WERI-Rb-1 (cell line): ENCODE measurements at regions not wholly inside any gene's neighbourhood (a gene's known extent, or its start where the extent isn't known, plus 50 kb on each side); places are given as distances from the start of the nearest gene placed in this dataset.

Experiments used
- DNase-seq: peaks from one replicate; pipeline ENCODE4 v3.0.0-alpha.2; 2020
- H3K27ac ChIP-seq: fragments of 250-450 bp; sonication (Bioruptor Pico); 2 replicates; pipeline ENCODE4 v1.5.1; 2020; ENCODE audit warnings: mild to moderate bottlenecking, moderate library complexity
- H3K27me3 ChIP-seq: fragments of 250-450 bp; sonication (Bioruptor Pico); 2 replicates; pipeline ENCODE4 v1.5.1; 2021; ENCODE audit warnings: mild to moderate bottlenecking, low read depth, moderate library complexity; ENCODE audit not compliant: insufficient read depth, severe bottlenecking
- H3K36me3 ChIP-seq: fragments of 250-450 bp; sonication (Bioruptor Pico); 2 replicates; pipeline ENCODE4 v1.5.1; 2020; ENCODE audit warnings: mild to moderate bottlenecking, moderate library complexity
- H3K4me3 ChIP-seq: 2 replicates; pipeline ENCODE4 v1.5.1; 2011; ENCODE audit warnings: low read depth, mild to moderate bottlenecking, control low read depth, low read length
- H3K9me3 ChIP-seq: fragments of 250-450 bp; sonication (Bioruptor Pico); 2 replicates; pipeline ENCODE4 v1.5.1; 2021; ENCODE audit warnings: mild to moderate bottlenecking, moderate library complexity; ENCODE audit not compliant: severe bottlenecking
- TF ChIP-seq, protein P1 (sequence below): IDR thresholded peaks from 2 replicates; pipeline ENCODE4 v1.5.1; 2011; ENCODE audit warnings: low read depth, mild to moderate bottlenecking, control low read depth, inconsistent platforms, low read length

GRCh38 chr6:25060522-25060921 lies 124.8 kb upstream of the RIPOR2 start:
- no peak for DNase-seq
- H3K9me3 ChIP-seq = no peaks in the 10 kb centered on the region
- no peaks in the 10 kb centered on the region for H3K36me3 ChIP-seq
- TF ChIP-seq, protein P1, sequence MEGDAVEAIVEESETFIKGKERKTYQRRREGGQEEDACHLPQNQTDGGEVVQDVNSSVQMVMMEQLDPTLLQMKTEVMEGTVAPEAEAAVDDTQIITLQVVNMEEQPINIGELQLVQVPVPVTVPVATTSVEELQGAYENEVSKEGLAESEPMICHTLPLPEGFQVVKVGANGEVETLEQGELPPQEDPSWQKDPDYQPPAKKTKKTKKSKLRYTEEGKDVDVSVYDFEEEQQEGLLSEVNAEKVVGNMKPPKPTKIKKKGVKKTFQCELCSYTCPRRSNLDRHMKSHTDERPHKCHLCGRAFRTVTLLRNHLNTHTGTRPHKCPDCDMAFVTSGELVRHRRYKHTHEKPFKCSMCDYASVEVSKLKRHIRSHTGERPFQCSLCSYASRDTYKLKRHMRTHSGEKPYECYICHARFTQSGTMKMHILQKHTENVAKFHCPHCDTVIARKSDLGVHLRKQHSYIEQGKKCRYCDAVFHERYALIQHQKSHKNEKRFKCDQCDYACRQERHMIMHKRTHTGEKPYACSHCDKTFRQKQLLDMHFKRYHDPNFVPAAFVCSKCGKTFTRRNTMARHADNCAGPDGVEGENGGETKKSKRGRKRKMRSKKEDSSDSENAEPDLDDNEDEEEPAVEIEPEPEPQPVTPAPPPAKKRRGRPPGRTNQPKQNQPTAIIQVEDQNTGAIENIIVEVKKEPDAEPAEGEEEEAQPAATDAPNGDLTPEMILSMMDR = no peak
- H3K27me3 ChIP-seq = no peaks in the 10 kb centered on the region
- no peak overlapping the region for H3K27ac ChIP-seq
- H3K4me3 ChIP-seq = no peak overlapping the region

- H3K27ac ChIP-seq = no peak overlapping the region
- H3K4me3 ChIP-seq = no peak overlapping the region
- no peaks in the 10 kb centered on the region for H3K36me3 ChIP-seq
- H3K9me3 ChIP-seq = no peaks in the 10 kb centered on the region
- H3K27me3 ChIP-seq = no peaks in the 10 kb centered on the region
- TF ChIP-seq, protein P1 = no peak
- DNase-seq = no peak
These were observed 125.7 kb upstream of the RIPOR2 start for GRCh38 chr6:25061289-25061936.

DNA sequence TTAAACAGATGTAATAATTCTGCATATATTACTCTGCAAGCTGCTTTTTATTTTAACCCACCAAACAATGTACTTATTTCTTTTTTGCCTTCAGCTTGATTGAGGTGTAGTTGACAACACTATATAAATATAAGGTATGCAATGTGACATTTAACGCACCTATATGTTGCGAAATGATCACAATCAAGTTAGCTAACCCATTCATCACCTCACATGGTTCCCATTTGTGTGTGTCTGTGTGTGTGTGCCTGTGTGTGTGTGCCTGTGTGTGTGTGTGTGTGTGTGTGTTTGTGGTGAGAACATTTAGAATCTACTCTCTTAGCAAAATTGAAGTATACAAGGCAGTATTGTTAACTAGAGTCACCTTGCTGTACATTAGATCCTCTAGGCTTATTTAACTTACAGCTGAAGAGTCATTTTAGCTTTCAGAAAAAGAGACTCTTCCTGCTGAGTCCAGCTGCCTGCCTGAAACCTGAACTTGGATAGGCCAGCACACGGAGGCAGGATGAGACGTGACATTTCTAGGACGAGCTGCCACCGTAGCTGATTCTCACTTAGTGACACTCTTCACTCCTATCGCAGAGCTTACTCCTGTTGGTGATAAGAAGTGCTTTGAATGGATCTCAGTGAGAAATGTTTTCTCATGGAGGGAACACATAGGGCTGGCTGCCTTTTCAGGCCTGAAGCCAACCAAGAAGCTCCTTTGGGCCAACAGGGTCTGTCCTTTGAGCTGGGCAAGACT lies 126.5 kb upstream of the RIPOR2 start:
- no peak for DNase-seq

GRCh38 chr6:25064006-25064405 lies 128.2 kb upstream of the RIPOR2 start:
- Histone ChIP-seq H3K9me3 (no peaks in the 10 kb centered on the region), H3K27ac (no peak overlapping the region), H3K27me3 (no peaks in the 10 kb centered on the region), H3K36me3 (no peaks in the 10 kb centered on the region), H3K4me3 (no peak overlapping the region)
- no peak for DNase-seq
- TF ChIP-seq, protein P1 = no peak

More for the DNA sequence above, 126.5 kb upstream of the RIPOR2 start:
- TF ChIP-seq, protein P1 = no peak
- Histone ChIP-seq H3K4me3 (no peak overlapping the region), H3K9me3 (no peaks in the 10 kb centered on the region), H3K27ac (no peak overlapping the region), H3K36me3 (no peaks in the 10 kb centered on the region), H3K27me3 (no peaks in the 10 kb centered on the region)

- Histone ChIP-seq H3K36me3 (no peaks in the 10 kb centered on the region), H3K27me3 (no peaks in the 10 kb centered on the region), H3K4me3 (no peak overlapping the region), H3K9me3 (no peaks in the 10 kb centered on the region), H3K27ac (no peak overlapping the region)
- TF ChIP-seq, protein P1 = no peak
- no peak for DNase-seq
These were observed 129.9 kb upstream of the RIPOR2 start for GRCh38 chr6:25065666-25066065.

DNA sequence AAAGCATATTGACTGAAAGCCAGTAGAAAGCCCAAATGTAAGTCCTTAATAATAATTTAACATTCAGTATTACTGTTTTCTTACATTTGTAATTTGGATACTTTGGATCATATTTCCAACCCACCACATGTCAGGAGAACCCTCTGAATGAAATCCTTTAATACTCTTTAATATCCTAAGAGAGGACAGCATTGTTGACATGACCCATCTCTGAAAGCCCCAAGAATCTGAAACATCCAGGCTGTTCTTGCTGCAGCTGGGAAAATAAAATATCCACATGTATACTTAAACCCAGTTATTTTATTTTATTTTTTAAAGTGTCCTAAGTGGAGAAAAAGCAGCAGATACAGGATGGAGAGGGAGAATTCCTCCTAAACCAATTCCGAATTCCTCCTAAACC lies 130.8 kb upstream of the RIPOR2 start:
- H3K36me3 ChIP-seq = no peaks in the 10 kb centered on the region
- H3K4me3 ChIP-seq = no peak overlapping the region
- no peak for DNase-seq
- TF ChIP-seq, protein P1 = no peak
- no peaks in the 10 kb centered on the region for H3K9me3 ChIP-seq
- no peak overlapping the region for H3K27ac ChIP-seq
- no peaks in the 10 kb centered on the region for H3K27me3 ChIP-seq
